ENCODE measurements at regions not wholly inside any gene's neighbourhood (a gene's known extent, or its start where the extent isn't known, plus 50 kb on each side); places are given as distances from the start of the nearest gene placed in this dataset.

GRCh38 chr6:122122686-122123085, 276.8 kb upstream of the HSF2 start:
- DNase-seq (ENCODE audit: low spot score): no peak

GRCh38 chr6:122124908-122125307, 274.5 kb upstream of the HSF2 start:
- no peak for DNase-seq (ENCODE audit: low spot score)

- DNase-seq (ENCODE audit: low spot score): no peak
These were observed 272.6 kb upstream of the HSF2 start for GRCh38 chr6:122126894-122127293.

GRCh38 chr6:122128445-122128844, 271.0 kb upstream of the HSF2 start:
- no peak for DNase-seq (ENCODE audit: low spot score)

GRCh38 chr6:122129313-122130025, 270.0 kb upstream of the HSF2 start:
- DNase-seq (ENCODE audit: low spot score): no peak

- no peak for DNase-seq (ENCODE audit: low spot score)
These were observed 269.5 kb upstream of the HSF2 start for GRCh38 chr6:122130026-122130348.

GRCh38 chr6:122130518-122130917, 268.9 kb upstream of the HSF2 start:
- no peak for DNase-seq (ENCODE audit: low spot score)

GRCh38 chr6:122136386-122136785, 263.1 kb upstream of the HSF2 start:
- DNase-seq (ENCODE audit: low spot score): no peak

GRCh38 chr6:122140031-122140430, 259.4 kb upstream of the HSF2 start:
- no peak for DNase-seq (ENCODE audit: low spot score)

- DNase-seq (ENCODE audit: low spot score): no peak
These were observed 258.2 kb upstream of the HSF2 start for GRCh38 chr6:122141246-122141645.

- DNase-seq (ENCODE audit: low spot score): no peak
These were observed 255.4 kb upstream of the HSF2 start for GRCh38 chr6:122143813-122144601.

- DNase-seq (ENCODE audit: low spot score): no peak
These were observed 254.2 kb upstream of the HSF2 start for GRCh38 chr6:122145246-122145645.

- no peak for DNase-seq (ENCODE audit: low spot score)
These were observed 253.7 kb upstream of the HSF2 start for GRCh38 chr6:122145741-122146240.

GRCh38 chr6:122147291-122147690, 252.2 kb upstream of the HSF2 start:
- no peak for DNase-seq (ENCODE audit: low spot score)

- DNase-seq (ENCODE audit: low spot score): no peak
These were observed 248.4 kb upstream of the HSF2 start for GRCh38 chr6:122151066-122151465.

GRCh38 chr6:122151763-122152162, 247.7 kb upstream of the HSF2 start:
- no peak for DNase-seq (ENCODE audit: low spot score)

GRCh38 chr6:122153557-122153956, 245.9 kb upstream of the HSF2 start:
- no peak for DNase-seq (ENCODE audit: low spot score)

- no peak for DNase-seq (ENCODE audit: low spot score)
These were observed 245.3 kb upstream of the HSF2 start for GRCh38 chr6:122154155-122154554.

- no peak for DNase-seq (ENCODE audit: low spot score)
These were observed 244.4 kb upstream of the HSF2 start for GRCh38 chr6:122154912-122155575.

GRCh38 chr6:122161136-122161535, 238.3 kb upstream of the HSF2 start:
- DNase-seq (ENCODE audit: low spot score): no peak

- no peak for DNase-seq (ENCODE audit: low spot score)
These were observed 234.4 kb upstream of the HSF2 start for GRCh38 chr6:122165014-122165413.

GRCh38 chr6:122170274-122170673, 229.2 kb upstream of the HSF2 start:
- no peak for DNase-seq (ENCODE audit: low spot score)

- no peak for DNase-seq (ENCODE audit: low spot score)
These were observed 220.5 kb upstream of the HSF2 start for GRCh38 chr6:122178988-122179387.

All from RKO (cell line).